ENCODE measurements at regions not wholly inside any gene's neighbourhood (a gene's known extent, or its start where the extent isn't known, plus 50 kb on each side); places are given as distances from the start of the nearest gene placed in this dataset.

- 92% methylated on average over 6 of the region's 6 CpGs; no CpG with 5 or more reads in 1 of the 2 experiments for WGBS, 2 experiments (ENCODE audit: extremely low coverage in 1 of 2, insufficient coverage in 1 of 2, insufficient read length in 1 of 2, insufficient replicate concordance in 2 of 2, low coverage in 1 of 2, low lambda C conversion rate in 2 of 2, missing lambda C conversion rate in 1 of 2)
- Histone ChIP-seq H2AK5ac (ENCODE audit: low read depth, low read length) (no peak overlapping the region), H2BK120ac (replicated peaks; ENCODE audit: low read depth, low read length) (no peak overlapping the region), H3K23ac (ENCODE audit: insufficient read length) (no peak overlapping the region), H4K20me1 (replicated peaks in 1 of 2; ENCODE audit: control insufficient read depth in 1 of 2, insufficient read depth in 2 of 2, low read length in 2 of 2) (no peaks in the 10 kb centered on the region), H3K79me2 (ENCODE audit: control insufficient read depth in 1 of 2, insufficient read depth in 2 of 2, low read length in 2 of 2) (no peaks in the 10 kb centered on the region), H3K4me3 (ENCODE audit: extremely low read depth in 1 of 4, insufficient read depth in 2 of 4, low read depth in 3 of 4, low read length in 4 of 4) (no peak overlapping the region), H4K8ac (ENCODE audit: extremely low read depth, insufficient read depth, low read length) (no peak overlapping the region), H3K27me3 (replicated peaks in 1 of 4; ENCODE audit: control insufficient read depth in 3 of 4, extremely low read depth in 1 of 4, insufficient read depth in 3 of 4, low read length in 3 of 4) (no peaks in the 10 kb centered on the region), H3K56ac (replicated peaks; ENCODE audit: insufficient read length, low read depth, low read length) (no peak overlapping the region), H3K14ac (ENCODE audit: insufficient read length) (no peak overlapping the region), H3K18ac (ENCODE audit: extremely low read depth, low read length) (no peak overlapping the region), H3K4me2 (ENCODE audit: insufficient read depth in 1 of 2, low read depth in 2 of 2, low read length in 2 of 2) (no peak overlapping the region), H2BK15ac (ENCODE audit: low read length) (no peak overlapping the region), H4K5ac (ENCODE audit: insufficient read length, low read depth, low read length) (no peak overlapping the region), H4K91ac (replicated peaks; ENCODE audit: insufficient read length, low read length) (no peak overlapping the region), H2BK12ac (ENCODE audit: low read depth, low read length) (no peak overlapping the region; the same call in 1 of the 2 replicates), H3K27ac (ENCODE audit: low read depth, low read length) (no peak overlapping the region), H3K36me3 (ENCODE audit: control insufficient read depth in 2 of 4, insufficient read depth in 4 of 4, low read length in 3 of 4) (no peaks in the 10 kb centered on the region), H3K4ac (replicated peaks; ENCODE audit: insufficient read length, low read depth, low read length) (no peak overlapping the region), H2BK5ac (ENCODE audit: low read depth, low read length) (no peak overlapping the region), H3K4me1 (replicated peaks in 1 of 4; ENCODE audit: control insufficient read depth in 3 of 4, insufficient read depth in 4 of 4, low read length in 3 of 4) (no peaks in the 10 kb centered on the region), H3K9me3 (ENCODE audit: insufficient read depth in 2 of 2, low read depth in 1 of 2, low read length in 1 of 2) (no peaks in the 10 kb centered on the region), H3K79me1 (ENCODE audit: low read depth, low read length) (no peaks in the 10 kb centered on the region), H2BK20ac (ENCODE audit: low read length) (no peak overlapping the region), H3K9ac (replicated peaks in 1 of 4; ENCODE audit: extremely low read depth in 1 of 4, low read depth in 3 of 4, low read length in 3 of 4) (no peak overlapping the region), H2AFZ (ENCODE audit: low read length) (no peak overlapping the region), H3K23me2 (ENCODE audit: low read depth, low read length) (no peaks in the 10 kb centered on the region)
- DNase-seq (ENCODE audit: low read depth in 1 of 2, low spot score in 2 of 2) (no peak), FAIRE-seq (no peak)
- ChIA-PET CTCF (ENCODE audit: partially characterized antibody) (interaction anchor here (0.8 kb wide), 1 partner anchor 14 kb away, joined by 3 read pairs; no protein-coding TSS in a partner anchor), POLR2A (ENCODE audit: partially characterized antibody) (no interaction called here)
- no peak for TF ChIP-seq TCF12 (IDR thresholded peaks at IDR 0.05; ENCODE audit: low read depth, low read length)
- TF ChIP-seq RFX5 (IDR thresholded peaks at IDR 0.05; ENCODE audit: borderline replicate concordance, low read depth, low read length) = no peak
- TF ChIP-seq SP1 (IDR thresholded peaks at IDR 0.05; ENCODE audit: low read depth, low read length) = no peak
- TF ChIP-seq POLR2AphosphoS5 (IDR thresholded peaks at IDR 0.05; ENCODE audit: low read depth, low read length) = no peak
- no peak for TF ChIP-seq CHD1 (IDR thresholded peaks at IDR 0.05; ENCODE audit: low read depth, low read length)
- no peak for TF ChIP-seq KDM1A (IDR thresholded peaks at IDR 0.05; ENCODE audit: borderline replicate concordance, low read length)
- no peak for TF ChIP-seq USF2 (IDR thresholded peaks at IDR 0.05; ENCODE audit: low read length)
- TF ChIP-seq RBBP5 (IDR thresholded peaks at IDR 0.05; ENCODE audit: borderline replicate concordance, low read depth, low read length) = no peak
- TF ChIP-seq SP4 (IDR thresholded peaks at IDR 0.05; ENCODE audit: low read length) = no peak
- no peak for TF ChIP-seq PHF8 (conservative IDR thresholded peaks at IDR 0.05; ENCODE audit: low read depth, low read length)
- no peak for TF ChIP-seq NANOG (IDR thresholded peaks at IDR 0.05; ENCODE audit: insufficient read depth, low read depth, low read length, poor library complexity, severe bottlenecking)
- TF ChIP-seq ATF2 (IDR thresholded peaks at IDR 0.05; ENCODE audit: low read length) = no peak
- no peak for TF ChIP-seq GABPA (IDR thresholded peaks at IDR 0.05; ENCODE audit: borderline replicate concordance, insufficient read depth, low read length)
Observed at GRCh38 chr7:68309806-68310205, 1288.5 kb upstream of the AUTS2 start.

All from H1 (cell line).